Endothelial cell of umbilical vein (primary cell): ENCODE measurements at regions not wholly inside any gene's neighbourhood (a gene's known extent, or its start where the extent isn't known, plus 50 kb on each side); places are given as distances from the start of the nearest gene placed in this dataset.

Experiments used
- BruUV-seq: library from RNA; stranded (reverse); fragments of 400-500 nt; replicated peaks from 2 replicates; lab custom pipeline; 2021; lab: Mats Ljungman, UMichigan
- CTCF ChIA-PET: fragments of 300-600, 350-600 bp; sonication (Branson Sonifier 250); formaldehyde crosslinking; loops from one replicate; lab custom pipeline; 2021; ENCODE audit warnings: antibody characterized with exemption, inconsistent platforms; lab: Charles Lee
- POLR2A ChIA-PET: fragments of 300-600, 350-600 bp; sonication (Branson Sonifier 250); formaldehyde crosslinking; loops from one replicate; lab custom pipeline; 2021; ENCODE audit warnings: antibody characterized with exemption, inconsistent platforms; lab: Charles Lee
- DNase-seq: peaks from one replicate; pipeline ENCODE4 v3.0.0-alpha.2; 2011; ENCODE audit warnings: low read depth, low spot score
- FAIRE-seq: peaks from 2 replicates; lab custom pipeline; 2011; peaks lifted over from hg19 to GRCh38; lab: Jason Lieb, UNC
- H2AFZ ChIP-seq: 2 replicates; pipeline ENCODE4 v1.6.0; 2012; ENCODE audit warnings: low read depth, low read length, control low read depth, inconsistent platforms
- H3K27ac ChIP-seq: 2 replicates; pipeline ENCODE4 v1.5.1; 2011; ENCODE audit warnings: low read depth, mild to moderate bottlenecking, control low read depth, low read length, moderate library complexity; ENCODE audit not compliant: insufficient read depth
- H3K27me3 ChIP-seq, 2 experiments: 2 replicates each; pipeline versions ENCODE4 v1.6.0 to v1.6.1; 2011; ENCODE audit warnings: low read length in 2 of 2, mixed read lengths in 1 of 2; ENCODE audit not compliant: control insufficient read depth in 2 of 2, insufficient read depth in 2 of 2
- H3K36me3 ChIP-seq, 2 experiments: 2 replicates in 1 of 2; 3 replicates in 1 of 2; pipeline ENCODE4 v1.5.1; 2011; ENCODE audit warnings: low read length in 2 of 2, mild to moderate bottlenecking in 1 of 2, moderate library complexity in 1 of 2; ENCODE audit not compliant: control insufficient read depth in 2 of 2, insufficient read depth in 2 of 2; ENCODE audit errors: extremely low read depth in 1 of 2
- H3K4me1 ChIP-seq: 3 replicates; pipeline ENCODE4 v1.5.1; 2011; ENCODE audit warnings: mild to moderate bottlenecking, low read length; ENCODE audit not compliant: control insufficient read depth, insufficient read depth; ENCODE audit errors: extremely low read depth
- H3K4me2 ChIP-seq: 2 replicates; pipeline ENCODE4 v1.6.1; 2011; ENCODE audit warnings: low read length, control low read depth, mixed read lengths; ENCODE audit not compliant: insufficient read depth
- H3K4me3 ChIP-seq, 3 experiments: fragments of 200-600 bp in 1 of 3; sonication (generic), shearing (Covaris generic) in 1 of 3; replicated peaks in 1 of 3; 2 replicates each; pipeline ENCODE4 v1.5.1; 2011 to 2016; ENCODE audit warnings: control low read depth in 3 of 3, low read length in 3 of 3, mild to moderate bottlenecking in 2 of 3, inconsistent platforms in 1 of 3, low read depth in 1 of 3, moderate library complexity in 1 of 3; ENCODE audit not compliant: insufficient read depth in 1 of 3
- H3K79me2 ChIP-seq: 2 replicates; pipeline ENCODE4 v1.6.0; 2012; ENCODE audit warnings: low read length, inconsistent platforms; ENCODE audit not compliant: control insufficient read depth, insufficient read depth
- H3K9ac ChIP-seq: replicated peaks from 2 replicates; pipeline ENCODE3; 2011; ENCODE audit warnings: low read length, control low read depth; ENCODE audit not compliant: insufficient read depth; ENCODE audit errors: extremely low read depth
- H3K9me1 ChIP-seq: replicated peaks from 3 replicates; pipeline ENCODE4 v1.6.0; 2011; ENCODE audit warnings: mild to moderate bottlenecking, low read length; ENCODE audit not compliant: control insufficient read depth, insufficient read depth; ENCODE audit errors: extremely low read depth
- H3K9me3 ChIP-seq: replicated peaks from 2 replicates; pipeline ENCODE4 v1.5.1; 2012; ENCODE audit warnings: low read length, inconsistent platforms; ENCODE audit not compliant: control insufficient read depth, insufficient read depth
- H4K20me1 ChIP-seq: replicated peaks from 2 replicates; pipeline ENCODE3; 2011; ENCODE audit warnings: mild to moderate bottlenecking, low read length; ENCODE audit not compliant: control insufficient read depth, insufficient read depth; ENCODE audit errors: extremely low read depth
- EZH2 ChIP-seq: IDR thresholded peaks from 2 replicates; pipeline ENCODE4 v1.6.1; 2012; ENCODE audit warnings: borderline replicate concordance, low read depth, mild to moderate bottlenecking, moderate library complexity, low read length, inconsistent platforms; ENCODE audit not compliant: severe bottlenecking
- FOS ChIP-seq: IDR thresholded peaks from 2 replicates; pipeline ENCODE4 v1.6.1; 2011; ENCODE audit warnings: mild to moderate bottlenecking, low read length, moderate library complexity, borderline replicate concordance; ENCODE audit not compliant: insufficient read depth
- GATA2 ChIP-seq: IDR thresholded peaks from 2 replicates; pipeline ENCODE4 v1.7.0; 2011; ENCODE audit warnings: low read depth, mild to moderate bottlenecking, moderate library complexity, mixed read lengths, low read length; ENCODE audit not compliant: insufficient read length, insufficient read depth
- JUN ChIP-seq: IDR thresholded peaks from 2 replicates; pipeline ENCODE4 v1.6.1; 2011; ENCODE audit warnings: borderline replicate concordance, low read depth; ENCODE audit not compliant: insufficient read length, insufficient read depth
- MYC ChIP-seq: IDR thresholded peaks from one replicate; pipeline ENCODE4 v1.6.1; 2011; ENCODE audit warnings: mild to moderate bottlenecking, low read depth, low read length
- POLR2A ChIP-seq: IDR thresholded peaks from 2 replicates; pipeline ENCODE4 v1.6.1; 2012; ENCODE audit warnings: low read depth, mild to moderate bottlenecking, control low read depth, low read length
- POLR2AphosphoS5 ChIP-seq: IDR thresholded peaks from 2 replicates; pipeline ENCODE4 v1.6.1; 2012; ENCODE audit warnings: low read depth, mild to moderate bottlenecking, control low read depth, low read length, moderate library complexity; ENCODE audit not compliant: insufficient read depth
- dilution Hi-C: fragments of 300-500 bp; cut with MboI; formaldehyde crosslinking; loops from one replicate; pipeline ENCODE4 v1.15.0; 2019; ENCODE audit warnings: low sequenced_read_pairs; ENCODE audit not compliant: extremely low pct_ligation_motif_present
- intact Hi-C: fragments of 100-400 bp; cut with micrococcal nuclease; formaldehyde crosslinking; loops from one replicate; pipeline ENCODE4 v1.10.0; 2022
- TF ChIP-seq, protein P1 (sequence below): IDR thresholded peaks from 2 replicates; pipeline ENCODE4 v1.6.1; 2011; ENCODE audit not compliant: insufficient read depth, insufficient read length
- TF ChIP-seq, protein P2 (sequence below), 2 donors: IDR thresholded peaks; 1 replicate in 1 of 2; 2 replicates in 1 of 2; pipeline ENCODE4 v1.5.1; 2011; ENCODE audit warnings: low read length in 2 of 2, mild to moderate bottlenecking in 2 of 2, moderate library complexity in 2 of 2, control low read depth in 1 of 2, inconsistent platforms in 1 of 2, low read depth in 1 of 2; ENCODE audit not compliant: insufficient read depth in 1 of 2; ENCODE audit errors: extremely low read depth in 1 of 2

DNA sequence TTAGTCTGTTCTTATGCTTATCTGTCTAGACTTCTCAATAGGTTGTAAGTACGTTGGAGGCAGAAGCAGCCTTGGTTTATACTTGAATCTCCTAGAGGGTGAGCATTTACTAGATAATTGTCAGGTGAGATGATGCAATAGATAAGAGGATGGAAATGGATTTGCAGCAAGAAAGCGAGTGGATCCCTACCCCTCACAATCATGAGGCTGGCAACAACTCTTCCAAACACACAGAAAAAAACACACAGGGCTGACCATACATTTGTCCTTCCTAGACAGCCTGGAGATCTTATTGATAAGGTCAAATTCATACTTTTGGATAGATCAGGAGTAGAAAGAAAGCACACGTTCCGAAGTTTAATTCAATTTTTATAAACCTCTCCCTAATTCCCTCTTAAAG lies 481.4 kb upstream of the CAMK1G start:
- H4K20me1 ChIP-seq: no peaks in the 10 kb centered on the region
- no peaks in the 10 kb centered on the region for H3K9me1 ChIP-seq
- no peaks in the 10 kb centered on the region for H3K9me3 ChIP-seq
- TF ChIP-seq MYC (no peak), EZH2 (no peak), POLR2A (no peak), JUN (no peak), POLR2AphosphoS5 (no peak), FOS (no peak), GATA2 (no peak)
- TF ChIP-seq, protein P1, sequence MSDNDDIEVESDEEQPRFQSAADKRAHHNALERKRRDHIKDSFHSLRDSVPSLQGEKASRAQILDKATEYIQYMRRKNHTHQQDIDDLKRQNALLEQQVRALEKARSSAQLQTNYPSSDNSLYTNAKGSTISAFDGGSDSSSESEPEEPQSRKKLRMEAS: no peak
- TF ChIP-seq, protein P2, sequence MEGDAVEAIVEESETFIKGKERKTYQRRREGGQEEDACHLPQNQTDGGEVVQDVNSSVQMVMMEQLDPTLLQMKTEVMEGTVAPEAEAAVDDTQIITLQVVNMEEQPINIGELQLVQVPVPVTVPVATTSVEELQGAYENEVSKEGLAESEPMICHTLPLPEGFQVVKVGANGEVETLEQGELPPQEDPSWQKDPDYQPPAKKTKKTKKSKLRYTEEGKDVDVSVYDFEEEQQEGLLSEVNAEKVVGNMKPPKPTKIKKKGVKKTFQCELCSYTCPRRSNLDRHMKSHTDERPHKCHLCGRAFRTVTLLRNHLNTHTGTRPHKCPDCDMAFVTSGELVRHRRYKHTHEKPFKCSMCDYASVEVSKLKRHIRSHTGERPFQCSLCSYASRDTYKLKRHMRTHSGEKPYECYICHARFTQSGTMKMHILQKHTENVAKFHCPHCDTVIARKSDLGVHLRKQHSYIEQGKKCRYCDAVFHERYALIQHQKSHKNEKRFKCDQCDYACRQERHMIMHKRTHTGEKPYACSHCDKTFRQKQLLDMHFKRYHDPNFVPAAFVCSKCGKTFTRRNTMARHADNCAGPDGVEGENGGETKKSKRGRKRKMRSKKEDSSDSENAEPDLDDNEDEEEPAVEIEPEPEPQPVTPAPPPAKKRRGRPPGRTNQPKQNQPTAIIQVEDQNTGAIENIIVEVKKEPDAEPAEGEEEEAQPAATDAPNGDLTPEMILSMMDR (IDR thresholded peaks at IDR 0.05; ENCODE audit: extremely low read depth in 1 of 2, insufficient read depth in 1 of 2, low read depth in 1 of 2, low read length in 2 of 2): no peak
- no peaks in the 10 kb centered on the region for H3K79me2 ChIP-seq
- intact Hi-C loops (no loop called here), dilution Hi-C loops (no loop called here)
- ChIA-PET POLR2A (no interaction called here), CTCF (no interaction called here)
- BruUV-seq: no TSS peak
- peaks cover 0 to 1% of the 10 kb centered on the region in 2 experiments for H3K27me3 ChIP-seq
- DNase-seq: no peak
- FAIRE-seq: no peak
- H3K4me2 ChIP-seq: no peak overlapping the region
- no peak overlapping the region for H3K27ac ChIP-seq
- no peak overlapping the region for H2AFZ ChIP-seq
- H3K9ac ChIP-seq: no peak overlapping the region
- no peak overlapping the region for H3K4me3 ChIP-seq
- no peaks in the 10 kb centered on the region for H3K36me3 ChIP-seq
- H3K4me1 ChIP-seq: no peaks in the 10 kb centered on the region
